Pancreas (tissue), 10 donors: ENCODE measurements at regions not wholly inside any gene's neighbourhood (a gene's known extent, or its start where the extent isn't known, plus 50 kb on each side); places are given as distances from the start of the nearest gene placed in this dataset.

Source experiments
- ATAC-seq, 4 donors: fragments of 200-7000 bp; cut with Tn5 transposase; one replicate each; pipeline versions ENCODE4 v1.8.0 to v1.9.1; 2020; ENCODE audit warnings: mild to moderate bottlenecking in 4 of 4, moderate library complexity in 4 of 4
- DNase-seq, 6 donors: peaks; one replicate each; pipeline ENCODE4 v3.0.0-alpha.2; 2020
- FAIRE-seq: peaks from 2 replicates; lab custom pipeline; 2012; peaks lifted over from hg19 to GRCh38; lab: Jason Lieb, UNC
- H3K27ac ChIP-seq, 4 donors: fragments of 200-600 bp; sonication (generic); 1 replicate in 3 of 4; 2 replicates in 1 of 4; pipeline versions ENCODE4 v1.5.0 to v1.8.0; 2020
- H3K27me3 ChIP-seq, 4 donors: fragments of 200-600 bp; one replicate each; pipeline ENCODE4 v1.8.0; 2021
- H3K36me3 ChIP-seq, 3 donors: fragments of 200-600 bp; sonication (generic) in 1 of 3; one replicate each; pipeline versions ENCODE4 v1.5.0 to v1.8.0; 2020 to 2021
- H3K4me1 ChIP-seq, 3 donors: fragments of 200-600 bp; one replicate each; pipeline ENCODE4 v1.8.0; 2021
- H3K4me3 ChIP-seq, 4 donors: fragments of 200-600 bp; sonication (generic) in 2 of 4; one replicate each; pipeline versions ENCODE4 v1.5.0 to v1.8.0; 2020 to 2021
- H3K9me3 ChIP-seq, 4 donors: fragments of 200-600 bp; one replicate each; pipeline ENCODE4 v1.8.0; 2021
- CTCF ChIP-seq, 4 donors: fragments of 200-600 bp; sonication (generic) in 3 of 4; IDR thresholded peaks; one replicate each; pipeline versions ENCODE4 v1.5.0 to v1.8.0; 2021; ENCODE audit warnings: antibody characterized with exemption in 4 of 4
- WGBS, 2 donors: extraction: QIAGEN DNeasy Blood & Tissue Kit; methylation state at CpG; one replicate each; pipeline ENCODE4 v1.1.7; 2013; 5-methylcytosine and 5-hydroxymethylcytosine counted together
- intact Hi-C, 3 donors: fragments of 100-400 bp; cut with DNase I; formaldehyde crosslinking; loops; one replicate each; pipeline versions ENCODE4 v1.11.1 to v1.14.2; 2022
- donor health status: healthy with polysubstance abuse.
- donor health status: DM: no; HTN: no; CAD: no; lungs with moderate emphysema.
- donor health status: DM: no; HTN: no; CAD: no.
- donor health status: control.
- donor health status: control.
- donor health status: Bipolar disorder and iron deficiency.
- donor health status: DM: yes; HTN: yes; CAD: no.
- donor health status: DM: no; HTN: no; CAD: no.
- donor health status: DM: no; HTN: no; CAD: no.
- donor health status: DM: yes; HTN: yes; CAD: no.

- intact Hi-C loops: no loop called here
- ATAC-seq (peak; percentile 85 to 91 (median 86)), DNase-seq (peak; percentile 66 to 91 (median 82)), FAIRE-seq (no peak)
- H3K4me3 ChIP-seq: peak overlapping the region in 3 of 4 donors; percentile 11 to 31 (median 23)
- peaks cover 0 to 8% (median 5%) of the 10 kb centered on the region in 3 donors for H3K4me1 ChIP-seq
- H3K27me3 ChIP-seq: no peaks in the 10 kb centered on the region
- H3K36me3 ChIP-seq: no peaks in the 10 kb centered on the region
- TF ChIP-seq CTCF (IDR thresholded peaks at IDR 0.05): no peak
- WGBS, 2 donors: 19 to 24% methylated on average over 17 of the region's 17 CpGs
- H3K9me3 ChIP-seq: no peaks in the 10 kb centered on the region
- H3K27ac ChIP-seq: peak overlapping the region in 2 of 4 donors; percentile 55 to 61
Observed at GRCh38 chr14:97977651-97978261, 1180.6 kb downstream of the VRK1 start.

GRCh38 chr14:97978341-97978740, 1181.2 kb downstream of the VRK1 start:
- peak overlapping the region in 3 of 4 donors; percentile 11 to 31 (median 23) for H3K4me3 ChIP-seq
- FAIRE-seq: no peak
- peak; percentile 52 to 87 (median 73) for DNase-seq
- no peaks in the 10 kb centered on the region for H3K36me3 ChIP-seq
- intact Hi-C loops: no loop called here
- ATAC-seq: peak; percentile 90 to 95 (median 94)
- peaks cover 0 to 8% (median 5%) of the 10 kb centered on the region in 3 donors for H3K4me1 ChIP-seq
- 1% methylated on average over 9 of the region's 9 CpGs for WGBS, 2 donors
- TF ChIP-seq CTCF (IDR thresholded peaks at IDR 0.05): peak in 2 of 4 donors; percentile 11 to 15
- H3K9me3 ChIP-seq: no peaks in the 10 kb centered on the region
- no peaks in the 10 kb centered on the region for H3K27me3 ChIP-seq
- H3K27ac ChIP-seq: peak overlapping the region in 2 of 4 donors; percentile 55 to 61

GRCh38 chr14:97993508-97994019, 1196.4 kb downstream of the VRK1 start:
- no peak for TF ChIP-seq CTCF (IDR thresholded peaks at IDR 0.05)
- H3K4me3 ChIP-seq: no peak overlapping the region
- no peaks in the 10 kb centered on the region for H3K4me1 ChIP-seq
- 45 to 57% methylated on average over 4 of the region's 4 CpGs for WGBS, 2 donors
- ATAC-seq: no peak
- no peak for FAIRE-seq
- H3K27me3 ChIP-seq: no peaks in the 10 kb centered on the region
- H3K36me3 ChIP-seq: no peaks in the 10 kb centered on the region
- no peak for DNase-seq
- H3K27ac ChIP-seq: no peak overlapping the region
- no peaks in the 10 kb centered on the region for H3K9me3 ChIP-seq
- intact Hi-C loops: no loop called here

- ATAC-seq: no peak
Observed at GRCh38 chr14:97994020-97994531, 1196.9 kb downstream of the VRK1 start.

More at GRCh38 chr14:97994020-97994531, 1196.9 kb downstream of the VRK1 start:
- Histone ChIP-seq H3K4me1 (no peaks in the 10 kb centered on the region), H3K36me3 (no peaks in the 10 kb centered on the region), H3K27me3 (no peaks in the 10 kb centered on the region), H3K4me3 (no peak overlapping the region), H3K27ac (no peak overlapping the region), H3K9me3 (no peaks in the 10 kb centered on the region)
- intact Hi-C loops: no loop called here
- no peak for DNase-seq
- TF ChIP-seq CTCF (IDR thresholded peaks at IDR 0.05): no peak
- FAIRE-seq: no peak
- 41 to 53% methylated on average over 5 of the region's 5 CpGs for WGBS, 2 donors
